ENCODE measurements at regions not wholly inside any gene's neighbourhood (a gene's known extent, or its start where the extent isn't known, plus 50 kb on each side); places are given as distances from the start of the nearest gene placed in this dataset.

DNA sequence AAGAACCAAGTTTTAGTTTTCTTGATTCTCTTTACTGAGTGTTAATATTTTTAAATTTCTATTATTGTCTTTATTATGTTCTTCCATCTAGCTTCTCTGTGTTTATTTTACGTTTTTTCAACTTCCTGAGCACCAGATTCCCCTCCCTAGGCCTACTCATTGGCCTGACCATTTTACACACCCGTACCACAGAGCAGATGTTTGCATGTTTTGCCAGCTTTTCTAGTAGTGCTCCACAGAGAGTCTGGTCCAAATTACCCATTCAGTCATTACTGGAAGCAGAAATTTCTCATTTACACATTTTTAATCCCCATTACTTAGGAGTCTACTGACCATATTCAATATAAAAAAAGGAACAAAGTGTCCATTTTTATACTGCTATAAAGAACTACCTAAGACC is 66.9 kb downstream of the ING1 start:
- peaks cover 21% of the 10 kb centered on the region for H3K27me3 ChIP-seq
- no peaks in the 10 kb centered on the region for H3K4me1 ChIP-seq (ENCODE audit: control insufficient read depth in 1 of 2, insufficient read depth in 1 of 2, low read depth in 1 of 2, low read length in 1 of 2)
- H3K4me3 ChIP-seq (ENCODE audit: low read depth in 1 of 2, low read length in 1 of 2), result no peak overlapping the region
- no peak overlapping the region for H3K27ac ChIP-seq
- H3K9me3 ChIP-seq, result no peaks in the 10 kb centered on the region
- H3K36me3 ChIP-seq, result no peaks in the 10 kb centered on the region
- TF ChIP-seq CTCF (IDR thresholded peaks at IDR 0.05), result no peak

DNA sequence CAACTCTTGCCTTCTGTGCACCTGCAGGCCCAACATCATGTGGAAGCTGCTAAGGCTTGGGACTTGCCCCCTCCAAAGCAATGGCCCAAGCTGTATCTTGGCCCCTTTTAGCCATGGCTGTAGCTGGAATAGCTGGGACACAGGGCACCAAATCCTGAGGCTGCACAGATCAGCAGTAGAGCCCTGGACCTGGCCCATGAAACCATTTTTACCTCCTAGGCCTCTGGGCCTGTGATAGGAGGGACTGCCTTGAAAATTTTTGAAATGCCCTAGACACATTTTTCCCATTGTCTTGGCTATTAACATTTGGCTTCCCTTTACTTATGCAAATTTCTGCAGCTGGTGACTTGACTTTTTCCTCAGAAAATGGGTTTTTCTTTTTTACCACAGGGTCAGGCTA is 68.7 kb downstream of the ING1 start:
- no peaks in the 10 kb centered on the region for H3K9me3 ChIP-seq
- no peaks in the 10 kb centered on the region for H3K36me3 ChIP-seq
- no peak overlapping the region for H3K27ac ChIP-seq
- H3K4me3 ChIP-seq (ENCODE audit: low read depth in 1 of 2, low read length in 1 of 2), result no peak overlapping the region
- no peak for TF ChIP-seq CTCF (IDR thresholded peaks at IDR 0.05)
- H3K4me1 ChIP-seq (ENCODE audit: control insufficient read depth in 1 of 2, insufficient read depth in 1 of 2, low read depth in 1 of 2, low read length in 1 of 2), result no peaks in the 10 kb centered on the region
- peaks cover 24% of the 10 kb centered on the region for H3K27me3 ChIP-seq

GRCh38 chr13:110784704-110785103 is 71.2 kb downstream of the ING1 start:
- Histone ChIP-seq H3K4me1 (ENCODE audit: control insufficient read depth in 1 of 2, insufficient read depth in 1 of 2, low read depth in 1 of 2, low read length in 1 of 2) (no peaks in the 10 kb centered on the region), H3K27ac (no peak overlapping the region), H3K4me3 (ENCODE audit: low read depth in 1 of 2, low read length in 1 of 2) (no peak overlapping the region), H3K9me3 (no peaks in the 10 kb centered on the region), H3K27me3 (peaks cover 24% of the 10 kb centered on the region), H3K36me3 (no peaks in the 10 kb centered on the region)
- no peak for TF ChIP-seq CTCF (IDR thresholded peaks at IDR 0.05)

GRCh38 chr13:110788778-110789177 is 75.3 kb downstream of the ING1 start:
- no peak for TF ChIP-seq CTCF (IDR thresholded peaks at IDR 0.05)
- no peak overlapping the region for H3K27ac ChIP-seq
- H3K36me3 ChIP-seq, result no peaks in the 10 kb centered on the region
- H3K4me3 ChIP-seq (ENCODE audit: low read depth in 1 of 2, low read length in 1 of 2), result no peak overlapping the region
- no peaks in the 10 kb centered on the region for H3K9me3 ChIP-seq
- H3K27me3 ChIP-seq, result peaks cover 23% of the 10 kb centered on the region
- H3K4me1 ChIP-seq (ENCODE audit: control insufficient read depth in 1 of 2, insufficient read depth in 1 of 2, low read depth in 1 of 2, low read length in 1 of 2), result no peaks in the 10 kb centered on the region

DNA sequence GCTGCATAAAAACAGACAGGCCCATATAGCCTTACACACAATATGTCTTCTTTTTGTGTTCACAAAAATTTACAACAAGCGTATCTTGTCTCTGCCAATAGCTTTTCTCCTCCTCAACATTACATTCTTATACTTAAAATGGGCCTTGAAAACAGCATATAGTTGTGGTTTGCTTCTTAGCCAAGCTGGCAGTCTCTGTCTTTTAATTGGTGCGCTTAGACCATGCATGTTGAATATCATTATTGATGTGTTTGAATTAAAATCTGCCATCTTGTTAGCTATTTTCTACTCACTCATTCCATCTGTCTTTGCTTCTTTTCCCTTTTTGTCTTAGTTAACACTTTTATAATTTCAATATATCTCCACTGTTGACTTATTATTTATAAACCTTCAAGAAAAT is 76.4 kb downstream of the ING1 start:
- Histone ChIP-seq H3K27me3 (peaks cover 12% of the 10 kb centered on the region), H3K9me3 (no peaks in the 10 kb centered on the region), H3K4me3 (ENCODE audit: low read depth in 1 of 2, low read length in 1 of 2) (no peak overlapping the region), H3K36me3 (no peaks in the 10 kb centered on the region), H3K4me1 (ENCODE audit: control insufficient read depth in 1 of 2, insufficient read depth in 1 of 2, low read depth in 1 of 2, low read length in 1 of 2) (no peaks in the 10 kb centered on the region), H3K27ac (no peak overlapping the region)
- no peak for TF ChIP-seq CTCF (IDR thresholded peaks at IDR 0.05)

DNA sequence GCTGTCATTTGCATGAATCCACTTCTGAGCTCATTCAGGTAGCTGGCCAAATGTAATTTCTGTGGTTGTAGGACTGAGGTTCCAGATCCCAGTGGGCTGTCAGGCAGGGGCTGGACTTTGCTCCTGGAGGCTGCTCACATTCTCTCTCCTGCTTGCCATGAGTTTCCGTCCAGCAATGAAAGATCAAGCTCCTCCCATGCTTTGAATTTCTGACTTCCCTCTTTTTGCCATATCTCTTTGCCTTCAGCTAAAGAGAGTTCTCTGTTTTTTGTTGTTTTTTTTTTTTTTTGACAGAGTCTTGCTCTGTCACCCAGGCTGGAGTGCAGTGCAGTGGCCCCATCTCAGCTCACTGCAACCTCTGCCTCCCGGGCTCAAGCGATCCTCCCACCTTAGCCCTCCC is 76.9 kb downstream of the ING1 start:
- Histone ChIP-seq H3K36me3 (no peaks in the 10 kb centered on the region), H3K4me1 (ENCODE audit: control insufficient read depth in 1 of 2, insufficient read depth in 1 of 2, low read depth in 1 of 2, low read length in 1 of 2) (no peaks in the 10 kb centered on the region), H3K27ac (no peak overlapping the region), H3K27me3 (peaks cover 11% of the 10 kb centered on the region), H3K9me3 (no peaks in the 10 kb centered on the region), H3K4me3 (ENCODE audit: low read depth in 1 of 2, low read length in 1 of 2) (no peak overlapping the region)
- no peak for TF ChIP-seq CTCF (IDR thresholded peaks at IDR 0.05)

Data from neutrophil (primary cell).